OCI-LY3 (cell line): ENCODE measurements at regions not wholly inside any gene's neighbourhood (a gene's known extent, or its start where the extent isn't known, plus 50 kb on each side); places are given as distances from the start of the nearest gene placed in this dataset.

ENCODE experiments used
- EZH2phosphoT487 ChIP-seq: fragments of 200-600 bp; shearing (Covaris generic); IDR thresholded peaks from 2 replicates; pipeline ENCODE4 v1.6.1; 2018; ENCODE audit warnings: antibody characterized with exemption, mixed run types, low read depth
- TF ChIP-seq, protein P1 (sequence below): fragments of 200-600, 300-600 bp; sonication (generic); IDR thresholded peaks from 2 replicates; pipeline ENCODE4 v1.5.1; 2014; ENCODE audit warnings: antibody characterized with exemption, low read length, low read depth

DNA sequence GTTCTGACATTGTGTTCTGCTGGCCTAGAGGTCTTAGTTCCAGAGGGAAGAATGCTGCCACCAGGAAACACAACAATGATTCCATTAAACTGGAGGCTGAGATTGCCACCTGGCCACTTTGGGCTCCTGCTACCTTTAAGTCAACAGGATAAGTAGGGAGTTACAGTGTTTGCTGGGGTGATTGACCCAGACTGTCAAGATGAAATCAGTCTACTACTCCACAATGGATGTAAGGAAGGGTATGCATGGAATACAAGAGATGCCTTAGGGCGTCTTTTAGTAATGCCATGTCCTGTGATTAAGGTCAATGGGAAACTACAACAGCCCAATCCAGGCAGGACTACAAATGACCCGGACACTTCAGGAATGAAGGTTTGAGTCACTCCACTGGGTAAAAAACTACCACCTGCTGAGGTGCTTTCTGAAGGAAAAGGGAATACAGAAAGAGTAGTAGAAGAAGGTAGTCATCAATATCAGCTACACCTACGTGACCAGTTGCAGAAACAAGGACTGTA, 852.6 kb downstream of the LRFN5 start:
- TF ChIP-seq, protein P1, sequence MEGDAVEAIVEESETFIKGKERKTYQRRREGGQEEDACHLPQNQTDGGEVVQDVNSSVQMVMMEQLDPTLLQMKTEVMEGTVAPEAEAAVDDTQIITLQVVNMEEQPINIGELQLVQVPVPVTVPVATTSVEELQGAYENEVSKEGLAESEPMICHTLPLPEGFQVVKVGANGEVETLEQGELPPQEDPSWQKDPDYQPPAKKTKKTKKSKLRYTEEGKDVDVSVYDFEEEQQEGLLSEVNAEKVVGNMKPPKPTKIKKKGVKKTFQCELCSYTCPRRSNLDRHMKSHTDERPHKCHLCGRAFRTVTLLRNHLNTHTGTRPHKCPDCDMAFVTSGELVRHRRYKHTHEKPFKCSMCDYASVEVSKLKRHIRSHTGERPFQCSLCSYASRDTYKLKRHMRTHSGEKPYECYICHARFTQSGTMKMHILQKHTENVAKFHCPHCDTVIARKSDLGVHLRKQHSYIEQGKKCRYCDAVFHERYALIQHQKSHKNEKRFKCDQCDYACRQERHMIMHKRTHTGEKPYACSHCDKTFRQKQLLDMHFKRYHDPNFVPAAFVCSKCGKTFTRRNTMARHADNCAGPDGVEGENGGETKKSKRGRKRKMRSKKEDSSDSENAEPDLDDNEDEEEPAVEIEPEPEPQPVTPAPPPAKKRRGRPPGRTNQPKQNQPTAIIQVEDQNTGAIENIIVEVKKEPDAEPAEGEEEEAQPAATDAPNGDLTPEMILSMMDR, result no peak
- no peak for TF ChIP-seq EZH2phosphoT487
